Esophagus squamous epithelium (tissue), 5 donors: ENCODE measurements at regions not wholly inside any gene's neighbourhood (a gene's known extent, or its start where the extent isn't known, plus 50 kb on each side); places are given as distances from the start of the nearest gene placed in this dataset.
A peak's percentile ranks its signal among the peaks of the same experiment; 100 is the strongest.

Experiments
- DNase-seq: peaks from one replicate; lab custom pipeline; 2025; lab: John Stamatoyannopoulos, UW
- H3K27ac ChIP-seq, 4 donors: fragments of 200-600 bp; sonication (generic); one replicate each; pipeline ENCODE4 v1.5.1; 2016 to 2019; ENCODE audit warnings: mild to moderate bottlenecking in 1 of 4
- H3K27me3 ChIP-seq, 4 donors: fragments of 200-600 bp; sonication (generic); 1 replicate in 3 of 4; 2 replicates in 1 of 4; pipeline versions ENCODE4 v1.5.1 to v1.6.0; 2017 to 2021; ENCODE audit warnings: antibody characterized with exemption in 1 of 4
- H3K36me3 ChIP-seq, 3 donors: fragments of 200-600 bp; sonication (generic); one replicate each; pipeline ENCODE4 v1.5.1; 2016 to 2019
- H3K4me1 ChIP-seq, 3 donors: fragments of 200-600 bp; sonication (generic); one replicate each; pipeline ENCODE4 v1.5.1; 2017 to 2019
- H3K4me3 ChIP-seq, 4 donors: fragments of 200-600 bp; sonication (generic); 1 replicate in 3 of 4; 2 replicates in 1 of 4; pipeline ENCODE4 v1.5.1; 2016 to 2019; ENCODE audit warnings: mild to moderate bottlenecking in 2 of 4, moderate library complexity in 1 of 4
- H3K9me3 ChIP-seq, 3 donors: fragments of 200-600 bp; sonication (generic); one replicate each; pipeline ENCODE4 v1.5.1; 2016 to 2019
- POLR2A ChIP-seq, 4 donors: fragments of 450-650 bp; IDR thresholded peaks; one replicate each; pipeline ENCODE4 v1.6.1; 2017; ENCODE audit warnings: antibody characterized with exemption in 4 of 4, mild to moderate bottlenecking in 4 of 4, moderate library complexity in 3 of 4
- WGBS, 2 donors: methylation state at CpG; one replicate each; pipeline ENCODE4 v1.1.5; 2018; 5-methylcytosine and 5-hydroxymethylcytosine counted together
- intact Hi-C: fragments of 100-400 bp; cut with DNase I; formaldehyde crosslinking; loops from one replicate; pipeline ENCODE4 v1.15.0; 2022
- TF ChIP-seq, protein P1 (sequence below), 6 experiments: fragments of 450-650 bp in 4 of 6; fragments of 200-600 bp in 2 of 6; sonication (generic) in 2 of 6; IDR thresholded peaks; one replicate each; pipeline ENCODE4 v1.5.1; 2016 to 2019; ENCODE audit warnings: antibody characterized with exemption in 6 of 6, mild to moderate bottlenecking in 4 of 6, moderate library complexity in 4 of 6
- donor health status: DM: yes; HTN: yes; CAD: no.

DNA sequence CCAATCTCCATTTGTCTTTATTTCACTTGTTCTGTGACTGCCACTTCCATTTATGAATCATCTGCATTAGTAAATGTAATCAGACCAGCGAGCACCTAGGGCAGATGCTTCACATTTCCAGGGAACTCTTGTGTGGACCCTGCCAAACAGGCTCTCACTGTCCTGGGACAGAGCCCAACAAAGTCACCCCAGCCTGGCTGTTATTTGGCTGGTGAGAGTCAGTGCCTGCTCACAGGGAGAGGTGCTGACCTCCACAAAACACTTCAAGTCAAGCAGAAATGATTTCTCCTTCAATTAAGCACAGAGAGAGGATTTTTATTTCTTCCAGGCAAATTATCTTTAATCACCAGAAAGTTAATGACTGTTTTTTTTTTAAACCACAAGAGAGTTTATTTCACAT, 568.0 kb downstream of the MTRR start:
- H3K4me1 ChIP-seq, result no peaks in the 10 kb centered on the region
- 9 to 40% methylated on average over 1 of the region's 1 CpG for WGBS, 2 donors
- H3K27me3 ChIP-seq, result no peaks in the 10 kb centered on the region
- intact Hi-C loops, result no loop called here
- no peak for DNase-seq
- H3K27ac ChIP-seq, result no peak overlapping the region
- no peaks in the 10 kb centered on the region for H3K9me3 ChIP-seq
- no peaks in the 10 kb centered on the region for H3K36me3 ChIP-seq
- TF ChIP-seq, protein P1, sequence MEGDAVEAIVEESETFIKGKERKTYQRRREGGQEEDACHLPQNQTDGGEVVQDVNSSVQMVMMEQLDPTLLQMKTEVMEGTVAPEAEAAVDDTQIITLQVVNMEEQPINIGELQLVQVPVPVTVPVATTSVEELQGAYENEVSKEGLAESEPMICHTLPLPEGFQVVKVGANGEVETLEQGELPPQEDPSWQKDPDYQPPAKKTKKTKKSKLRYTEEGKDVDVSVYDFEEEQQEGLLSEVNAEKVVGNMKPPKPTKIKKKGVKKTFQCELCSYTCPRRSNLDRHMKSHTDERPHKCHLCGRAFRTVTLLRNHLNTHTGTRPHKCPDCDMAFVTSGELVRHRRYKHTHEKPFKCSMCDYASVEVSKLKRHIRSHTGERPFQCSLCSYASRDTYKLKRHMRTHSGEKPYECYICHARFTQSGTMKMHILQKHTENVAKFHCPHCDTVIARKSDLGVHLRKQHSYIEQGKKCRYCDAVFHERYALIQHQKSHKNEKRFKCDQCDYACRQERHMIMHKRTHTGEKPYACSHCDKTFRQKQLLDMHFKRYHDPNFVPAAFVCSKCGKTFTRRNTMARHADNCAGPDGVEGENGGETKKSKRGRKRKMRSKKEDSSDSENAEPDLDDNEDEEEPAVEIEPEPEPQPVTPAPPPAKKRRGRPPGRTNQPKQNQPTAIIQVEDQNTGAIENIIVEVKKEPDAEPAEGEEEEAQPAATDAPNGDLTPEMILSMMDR (IDR thresholded peaks at IDR 0.05), result no peak
- no peak for TF ChIP-seq POLR2A (IDR thresholded peaks at IDR 0.05)
- H3K4me3 ChIP-seq, result no peak overlapping the region

DNA sequence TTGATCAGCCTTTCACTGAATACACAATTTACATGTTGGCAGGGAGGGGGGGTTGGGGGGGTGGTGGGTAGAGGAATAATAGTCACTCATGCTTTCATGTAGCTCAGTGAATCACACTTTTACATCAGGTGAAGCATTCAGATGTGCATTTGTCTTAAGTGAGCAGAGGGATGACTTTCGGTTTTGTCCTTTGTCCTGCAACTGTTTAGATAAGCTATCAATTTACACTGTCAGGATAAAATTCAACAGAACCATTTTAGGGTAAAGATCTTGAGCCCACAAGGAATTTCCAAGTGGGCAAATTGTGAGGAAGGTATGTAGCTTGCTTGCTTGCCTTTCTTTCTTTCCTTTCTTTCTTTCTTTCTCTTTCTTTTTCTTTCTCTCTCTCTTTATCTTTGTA, 576.2 kb downstream of the MTRR start:
- H3K27me3 ChIP-seq, result no peaks in the 10 kb centered on the region
- 39 to 50% methylated on average over 1 of the region's 1 CpG for WGBS, 2 donors
- no peak overlapping the region for H3K4me3 ChIP-seq
- TF ChIP-seq, protein P1 (IDR thresholded peaks at IDR 0.05), result no peak
- intact Hi-C loops, result no loop called here
- H3K36me3 ChIP-seq, result no peaks in the 10 kb centered on the region
- H3K27ac ChIP-seq, result no peak overlapping the region
- DNase-seq, result no peak
- no peaks in the 10 kb centered on the region for H3K4me1 ChIP-seq
- no peaks in the 10 kb centered on the region for H3K9me3 ChIP-seq

DNA sequence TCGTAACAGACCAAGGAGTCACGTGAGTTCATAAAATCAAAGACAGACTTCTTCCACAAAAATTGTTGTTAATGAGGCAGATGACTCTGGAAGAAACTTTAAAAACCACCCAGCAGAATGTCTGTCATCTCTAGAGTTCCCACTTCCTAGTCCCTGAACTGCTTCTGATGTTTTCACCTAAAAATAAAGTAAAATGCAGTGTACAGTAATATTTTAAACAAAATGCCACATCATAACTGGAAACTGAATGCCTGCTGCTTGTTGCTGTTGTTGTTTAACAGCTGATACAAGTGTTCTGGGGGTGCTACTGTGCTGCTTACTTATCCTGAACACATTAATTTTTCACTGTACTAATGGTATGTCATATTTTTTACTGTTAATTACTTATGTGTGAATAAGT, 577.2 kb downstream of the MTRR start:
- Histone ChIP-seq H3K4me1 (no peaks in the 10 kb centered on the region), H3K9me3 (no peaks in the 10 kb centered on the region), H3K4me3 (no peak overlapping the region), H3K36me3 (no peaks in the 10 kb centered on the region), H3K27me3 (no peaks in the 10 kb centered on the region), H3K27ac (no peak overlapping the region)
- no peak for TF ChIP-seq POLR2A (IDR thresholded peaks at IDR 0.05)
- 71 to 78% methylated on average over 2 of the region's 2 CpGs for WGBS, 2 donors
- intact Hi-C loops, result no loop called here
- DNase-seq, result no peak

DNA sequence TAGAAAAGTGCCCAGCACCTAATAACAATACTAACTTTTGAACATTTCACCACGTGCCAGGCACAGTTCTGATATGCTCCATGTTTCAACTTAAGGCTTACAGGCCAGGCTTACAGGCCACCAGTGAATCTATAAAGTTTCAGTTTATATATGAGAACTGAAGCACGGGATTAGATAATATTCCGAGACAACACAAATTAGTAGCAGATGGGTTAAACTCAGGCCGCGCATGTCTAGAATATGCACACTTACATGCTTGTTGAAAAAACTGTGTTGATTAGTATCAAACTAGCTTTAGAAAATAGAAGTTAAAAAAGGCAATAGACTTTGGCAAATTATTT, 587.9 kb downstream of the MTRR start:
- intact Hi-C loops, result no loop called here
- no peak for DNase-seq
- H3K4me1 ChIP-seq, result peaks cover 0 to 18% (median 3%) of the 10 kb centered on the region in 3 donors
- no peaks in the 10 kb centered on the region for H3K9me3 ChIP-seq
- peak overlapping the region in 3 of 4 donors; percentile 74 to 86 (median 83) for H3K4me3 ChIP-seq
- WGBS, 2 donors, result 63 to 69% methylated on average over 5 of the region's 5 CpGs
- H3K27ac ChIP-seq, result peak overlapping the region; percentile 76 to 90 (median 86)
- H3K27me3 ChIP-seq, result no peaks in the 10 kb centered on the region
- no peak for TF ChIP-seq POLR2A (IDR thresholded peaks at IDR 0.05)
- TF ChIP-seq, protein P1 (IDR thresholded peaks at IDR 0.05), result no peak
- peaks cover 0 to 15% (median 0%) of the 10 kb centered on the region in 3 donors for H3K36me3 ChIP-seq

DNA sequence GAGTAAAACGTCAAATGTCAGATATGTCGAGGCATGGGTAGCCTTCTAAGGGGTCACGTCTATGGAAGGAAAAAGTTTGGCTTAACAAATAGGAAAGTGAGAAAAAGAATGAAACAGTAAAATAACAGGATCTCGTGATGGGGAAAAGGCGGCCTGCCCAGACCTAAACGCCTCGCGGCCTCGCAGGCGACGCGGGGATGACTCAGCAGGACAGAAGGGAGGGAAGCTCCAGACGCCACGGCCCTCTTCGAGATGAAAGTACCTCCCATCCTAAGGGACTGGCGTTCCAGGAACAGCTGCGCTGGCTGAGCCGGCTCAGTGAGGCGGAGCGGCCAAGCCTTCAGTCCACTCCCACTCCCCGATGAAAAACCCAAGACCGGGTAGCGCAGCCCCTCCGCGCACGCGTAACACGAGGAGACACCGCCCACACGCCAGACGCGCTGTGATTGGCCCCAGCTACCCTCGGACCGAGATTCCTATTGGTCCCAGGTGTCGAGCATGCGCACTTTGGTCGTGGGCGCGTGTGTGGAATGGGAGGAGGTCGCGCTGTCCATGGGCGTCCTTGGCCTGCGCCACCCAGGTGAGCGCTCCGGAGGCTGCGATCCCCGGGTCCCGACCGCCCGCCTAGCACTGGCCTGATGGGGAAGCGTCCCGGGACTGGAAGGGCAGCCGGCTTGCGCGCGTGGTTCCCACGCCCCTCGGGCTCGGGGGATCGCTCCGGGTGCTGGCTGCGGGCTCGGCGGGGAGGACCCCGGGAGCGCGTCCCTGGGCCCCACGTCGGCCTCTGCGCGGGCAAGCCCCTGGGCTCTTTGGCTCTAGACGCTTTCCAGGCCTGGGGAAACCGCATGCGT, 588.5 kb downstream of the MTRR start:
- TF ChIP-seq, protein P1 (IDR thresholded peaks at IDR 0.05), result no peak
- TF ChIP-seq POLR2A (IDR thresholded peaks at IDR 0.05), result peak in 2 of 4 donors; percentile 27 to 32
- Histone ChIP-seq H3K36me3 (peaks cover 0 to 17% (median 0%) of the 10 kb centered on the region in 3 donors), H3K27ac (peak overlapping the region; percentile 76 to 90 (median 86)), H3K4me1 (peaks cover 0 to 18% (median 3%) of the 10 kb centered on the region in 3 donors), H3K9me3 (no peaks in the 10 kb centered on the region), H3K4me3 (peak overlapping the region; percentile 74 to 86 (median 79)), H3K27me3 (no peaks in the 10 kb centered on the region)
- intact Hi-C loops, result no loop called here
- peak; percentile 31 for DNase-seq
- WGBS, 2 donors, result 43 to 57% methylated on average over 15 to 29 of the region's 74 CpGs
